KMS-11 (cell line): ENCODE measurements at regions not wholly inside any gene's neighbourhood (a gene's known extent, or its start where the extent isn't known, plus 50 kb on each side); places are given as distances from the start of the nearest gene placed in this dataset.

Experiments
- H2AFZ ChIP-seq: fragments of 200-600 bp; sonication (generic); 2 replicates; pipeline ENCODE4 v1.6.1; 2016; ENCODE audit warnings: antibody characterized with exemption, mixed run types, low read depth
- H3K27ac ChIP-seq: fragments of 200-600 bp; sonication (generic); 2 replicates; pipeline ENCODE4 v1.6.1; 2016; ENCODE audit warnings: mild to moderate bottlenecking, mixed run types
- H3K27me3 ChIP-seq: fragments of 200-600 bp; sonication (generic); 2 replicates; pipeline ENCODE4 v1.6.1; 2017; ENCODE audit warnings: mild to moderate bottlenecking, low read depth, mixed run types, moderate library complexity; ENCODE audit not compliant: insufficient read depth
- H3K36me3 ChIP-seq: fragments of 200-600 bp; sonication (generic); 2 replicates; pipeline ENCODE4 v1.6.1; 2017; ENCODE audit warnings: mild to moderate bottlenecking, mixed run types; ENCODE audit not compliant: insufficient read depth
- H3K4me1 ChIP-seq: fragments of 200-600 bp; sonication (generic); 2 replicates; pipeline ENCODE4 v1.6.1; 2016; ENCODE audit warnings: mild to moderate bottlenecking, low read depth, mixed run types; ENCODE audit not compliant: poor library complexity, severe bottlenecking
- H3K4me2 ChIP-seq: fragments of 200-600 bp; sonication (generic); 2 replicates; pipeline ENCODE4 v1.7.0; 2016; ENCODE audit warnings: mild to moderate bottlenecking, mixed run types
- H3K4me3 ChIP-seq: fragments of 200-600 bp; sonication (generic); IDR thresholded peaks from 2 replicates; pipeline ENCODE4 v1.6.1; 2017; ENCODE audit warnings: low read depth, low read length, mixed read lengths; ENCODE audit not compliant: insufficient read depth
- H3K79me2 ChIP-seq: fragments of 200-600 bp; sonication (generic); 2 replicates; pipeline ENCODE4 v1.6.1; 2016; ENCODE audit warnings: low read depth, mixed run types; ENCODE audit not compliant: insufficient read depth
- H3K9ac ChIP-seq: fragments of 200-600 bp; sonication (generic); 2 replicates; pipeline ENCODE4 v1.6.1; 2016; ENCODE audit warnings: mild to moderate bottlenecking, mixed run types
- H4K20me1 ChIP-seq: fragments of 200-600 bp; sonication (generic); 2 replicates; pipeline ENCODE4 v1.6.1; 2016; ENCODE audit warnings: mild to moderate bottlenecking, mixed run types; ENCODE audit not compliant: insufficient read depth
- TF ChIP-seq, protein P1 (sequence below): fragments of 200-600 bp; sonication (generic); conservative IDR thresholded peaks from 2 replicates; pipeline ENCODE4 v1.6.1; 2017; ENCODE audit warnings: low read depth, mild to moderate bottlenecking, antibody characterized with exemption, low read length, moderate library complexity, mixed read lengths

DNA sequence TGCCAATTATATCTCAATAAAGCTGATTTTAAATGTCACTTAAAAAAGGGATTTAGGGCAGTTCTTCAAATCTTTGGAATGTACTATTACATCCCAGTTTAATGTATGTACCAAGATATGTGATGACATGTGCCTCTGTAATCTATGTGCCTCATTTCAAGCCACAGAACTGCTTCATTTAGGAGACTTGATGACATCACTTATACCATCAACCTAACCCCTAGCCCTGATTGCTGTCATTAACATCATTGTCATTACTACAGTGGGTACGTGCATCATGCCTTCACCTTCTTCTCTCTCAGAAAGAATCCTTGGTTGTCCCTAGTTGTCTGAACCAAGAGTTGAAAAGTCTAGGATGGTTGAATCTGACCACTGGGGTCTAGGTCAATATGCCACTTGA is 134.3 kb upstream of the RAB11FIP2 start:
- Histone ChIP-seq H3K9ac (no peak overlapping the region), H3K4me1 (no peaks in the 10 kb centered on the region), H3K36me3 (no peaks in the 10 kb centered on the region), H3K79me2 (no peaks in the 10 kb centered on the region), H3K4me3 (no peak overlapping the region), H3K4me2 (no peak overlapping the region), H4K20me1 (no peaks in the 10 kb centered on the region), H3K27me3 (no peaks in the 10 kb centered on the region), H3K27ac (no peak overlapping the region), H2AFZ (no peak overlapping the region)
- TF ChIP-seq, protein P1, sequence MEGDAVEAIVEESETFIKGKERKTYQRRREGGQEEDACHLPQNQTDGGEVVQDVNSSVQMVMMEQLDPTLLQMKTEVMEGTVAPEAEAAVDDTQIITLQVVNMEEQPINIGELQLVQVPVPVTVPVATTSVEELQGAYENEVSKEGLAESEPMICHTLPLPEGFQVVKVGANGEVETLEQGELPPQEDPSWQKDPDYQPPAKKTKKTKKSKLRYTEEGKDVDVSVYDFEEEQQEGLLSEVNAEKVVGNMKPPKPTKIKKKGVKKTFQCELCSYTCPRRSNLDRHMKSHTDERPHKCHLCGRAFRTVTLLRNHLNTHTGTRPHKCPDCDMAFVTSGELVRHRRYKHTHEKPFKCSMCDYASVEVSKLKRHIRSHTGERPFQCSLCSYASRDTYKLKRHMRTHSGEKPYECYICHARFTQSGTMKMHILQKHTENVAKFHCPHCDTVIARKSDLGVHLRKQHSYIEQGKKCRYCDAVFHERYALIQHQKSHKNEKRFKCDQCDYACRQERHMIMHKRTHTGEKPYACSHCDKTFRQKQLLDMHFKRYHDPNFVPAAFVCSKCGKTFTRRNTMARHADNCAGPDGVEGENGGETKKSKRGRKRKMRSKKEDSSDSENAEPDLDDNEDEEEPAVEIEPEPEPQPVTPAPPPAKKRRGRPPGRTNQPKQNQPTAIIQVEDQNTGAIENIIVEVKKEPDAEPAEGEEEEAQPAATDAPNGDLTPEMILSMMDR = no peak

DNA sequence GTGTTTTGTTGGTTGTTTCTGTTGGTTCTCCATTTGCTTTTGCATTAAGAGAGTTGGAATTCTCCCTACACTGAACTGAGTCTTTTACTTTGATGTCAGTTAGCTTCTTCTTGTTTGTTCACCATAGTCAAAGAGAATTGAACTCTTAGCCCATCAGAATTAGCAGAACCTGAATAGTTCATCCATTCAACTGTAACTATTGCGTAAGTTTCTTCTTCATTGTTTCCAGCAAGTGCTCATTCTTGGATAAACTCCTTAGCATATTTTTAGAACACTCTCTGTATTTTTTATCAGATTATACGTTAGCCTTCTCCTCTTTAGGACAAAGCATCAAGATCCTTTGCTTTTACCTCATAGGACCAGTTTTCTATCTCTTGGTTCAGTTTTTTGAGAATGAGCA is 128.4 kb upstream of the RAB11FIP2 start:
- Histone ChIP-seq H3K36me3 (no peaks in the 10 kb centered on the region), H3K79me2 (no peaks in the 10 kb centered on the region)

DNA sequence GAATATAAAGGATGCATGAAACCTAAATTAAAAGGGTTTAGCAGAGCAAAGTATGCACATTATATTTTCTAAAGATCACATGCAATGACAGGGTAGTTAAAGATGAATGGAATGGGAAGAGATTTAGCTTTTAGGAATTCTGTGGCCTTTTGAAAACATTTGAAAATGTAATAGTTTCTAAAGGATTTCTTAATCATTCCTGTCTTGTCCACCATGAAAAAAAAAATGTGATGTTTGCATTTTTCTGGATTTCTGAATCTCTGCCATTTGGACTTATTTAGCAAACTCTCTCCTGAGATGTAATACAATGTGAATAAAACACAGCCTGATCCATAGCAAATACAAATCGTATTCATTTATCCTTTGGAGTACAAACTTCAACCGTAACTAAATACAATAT is 126.6 kb upstream of the RAB11FIP2 start:
- Histone ChIP-seq H4K20me1 (no peaks in the 10 kb centered on the region), H3K79me2 (no peaks in the 10 kb centered on the region), H3K36me3 (no peaks in the 10 kb centered on the region), H3K27ac (no peak overlapping the region), H3K4me2 (no peak overlapping the region), H3K4me1 (no peaks in the 10 kb centered on the region), H3K9ac (no peak overlapping the region), H3K4me3 (no peak overlapping the region), H2AFZ (no peak overlapping the region), H3K27me3 (no peaks in the 10 kb centered on the region)
- TF ChIP-seq, protein P1 = no peak

More for the DNA sequence above, 128.4 kb upstream of the RAB11FIP2 start:
- no peak overlapping the region for H3K27ac ChIP-seq
- no peak overlapping the region for H3K9ac ChIP-seq
- TF ChIP-seq, protein P1 = no peak
- H3K27me3 ChIP-seq = no peaks in the 10 kb centered on the region
- H3K4me2 ChIP-seq = no peak overlapping the region
- H3K4me3 ChIP-seq = no peak overlapping the region
- no peaks in the 10 kb centered on the region for H3K4me1 ChIP-seq
- no peak overlapping the region for H2AFZ ChIP-seq
- H4K20me1 ChIP-seq = no peaks in the 10 kb centered on the region

DNA sequence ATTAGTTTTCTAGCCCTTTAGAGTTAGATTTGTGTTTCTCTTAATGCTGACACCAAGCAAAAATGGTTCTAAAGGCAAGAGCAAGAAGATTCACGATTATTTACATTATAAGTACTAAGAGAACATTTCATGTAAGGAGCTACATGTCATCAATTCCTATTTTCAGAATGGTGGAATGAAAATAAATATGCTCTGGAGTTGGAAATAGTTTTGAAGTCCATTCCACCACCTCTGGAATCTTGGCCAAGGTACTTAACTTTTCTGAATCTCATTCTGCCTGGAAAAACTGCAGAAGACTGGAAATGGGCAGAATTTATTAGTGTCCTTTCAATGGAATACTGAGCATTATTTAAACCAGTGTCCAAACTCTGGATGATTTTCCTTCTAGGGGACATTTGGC is 125.1 kb upstream of the RAB11FIP2 start:
- H4K20me1 ChIP-seq = no peaks in the 10 kb centered on the region
- no peaks in the 10 kb centered on the region for H3K79me2 ChIP-seq
- H3K27me3 ChIP-seq = no peaks in the 10 kb centered on the region
- H3K4me1 ChIP-seq = no peaks in the 10 kb centered on the region
- H3K9ac ChIP-seq = no peak overlapping the region
- H3K36me3 ChIP-seq = no peaks in the 10 kb centered on the region
- H3K4me3 ChIP-seq = no peak overlapping the region
- TF ChIP-seq, protein P1 = no peak
- no peak overlapping the region for H3K27ac ChIP-seq
- no peak overlapping the region for H2AFZ ChIP-seq
- no peak overlapping the region for H3K4me2 ChIP-seq
